ENCODE measurements at regions not wholly inside any gene's neighbourhood (a gene's known extent, or its start where the extent isn't known, plus 50 kb on each side); places are given as distances from the start of the nearest gene placed in this dataset.

DNA sequence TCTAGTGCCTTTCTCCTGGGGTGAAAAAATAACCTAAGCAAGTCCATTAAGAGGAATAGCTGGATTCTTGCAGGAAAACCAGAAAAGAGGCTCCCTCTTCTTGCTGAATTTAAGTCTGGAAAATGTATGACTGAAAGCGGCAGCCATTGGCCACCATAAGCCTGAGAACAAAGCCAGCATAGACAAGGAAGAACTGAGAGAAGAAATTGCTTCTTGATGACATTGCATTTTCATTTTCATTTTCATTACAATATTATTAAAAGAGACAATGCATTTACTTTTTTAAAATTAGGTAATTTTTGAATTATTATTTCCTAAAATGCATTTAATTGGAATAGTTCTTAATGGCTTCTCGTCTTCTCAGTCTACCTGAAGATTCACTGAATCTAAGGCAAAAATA is 1157.5 kb upstream of the ZEB2 start:
- TF ChIP-seq, protein P1, sequence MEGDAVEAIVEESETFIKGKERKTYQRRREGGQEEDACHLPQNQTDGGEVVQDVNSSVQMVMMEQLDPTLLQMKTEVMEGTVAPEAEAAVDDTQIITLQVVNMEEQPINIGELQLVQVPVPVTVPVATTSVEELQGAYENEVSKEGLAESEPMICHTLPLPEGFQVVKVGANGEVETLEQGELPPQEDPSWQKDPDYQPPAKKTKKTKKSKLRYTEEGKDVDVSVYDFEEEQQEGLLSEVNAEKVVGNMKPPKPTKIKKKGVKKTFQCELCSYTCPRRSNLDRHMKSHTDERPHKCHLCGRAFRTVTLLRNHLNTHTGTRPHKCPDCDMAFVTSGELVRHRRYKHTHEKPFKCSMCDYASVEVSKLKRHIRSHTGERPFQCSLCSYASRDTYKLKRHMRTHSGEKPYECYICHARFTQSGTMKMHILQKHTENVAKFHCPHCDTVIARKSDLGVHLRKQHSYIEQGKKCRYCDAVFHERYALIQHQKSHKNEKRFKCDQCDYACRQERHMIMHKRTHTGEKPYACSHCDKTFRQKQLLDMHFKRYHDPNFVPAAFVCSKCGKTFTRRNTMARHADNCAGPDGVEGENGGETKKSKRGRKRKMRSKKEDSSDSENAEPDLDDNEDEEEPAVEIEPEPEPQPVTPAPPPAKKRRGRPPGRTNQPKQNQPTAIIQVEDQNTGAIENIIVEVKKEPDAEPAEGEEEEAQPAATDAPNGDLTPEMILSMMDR (IDR thresholded peaks at IDR 0.05): no peak
- TF ChIP-seq POLR2A (IDR thresholded peaks at IDR 0.05): no peak

Measured in uterus (tissue), 2 donors.